ENCODE measurements at regions not wholly inside any gene's neighbourhood (a gene's known extent, or its start where the extent isn't known, plus 50 kb on each side); places are given as distances from the start of the nearest gene placed in this dataset.

- TF ChIP-seq ZBED1 (IDR thresholded peaks at IDR 0.05): no peak
- peak; percentile 85 for TF ChIP-seq ZNF76 (CRISPR knock-in tag; IDR thresholded peaks at IDR 0.05; ENCODE audit: borderline replicate concordance)
- TF ChIP-seq ZBTB12 (CRISPR knock-in tag; IDR thresholded peaks at IDR 0.05): peak; percentile 65
- TF ChIP-seq TFE3 (CRISPR knock-in tag; IDR thresholded peaks at IDR 0.05): no peak
- TF ChIP-seq SMAD1 (IDR thresholded peaks at IDR 0.05; ENCODE audit: low read depth, low read length, partially characterized antibody): no peak
- TF ChIP-seq CC2D1A (IDR thresholded peaks at IDR 0.05): no peak
- peak; percentile 75 for TF ChIP-seq ZNF644 (tag; IDR thresholded peaks at IDR 0.05; ENCODE audit: low read depth)
- no peak for TF ChIP-seq MITF (IDR thresholded peaks at IDR 0.05)
- no peak for TF ChIP-seq BRD9 (IDR thresholded peaks at IDR 0.05; ENCODE audit: low read depth, partially characterized antibody)
- no peak for TF ChIP-seq CHD4 (IDR thresholded peaks at IDR 0.05; ENCODE audit: insufficient read depth, insufficient replicate concordance, low read depth, low read length, poor library complexity, severe bottlenecking)
- no peak for TF ChIP-seq E2F3 (CRISPR knock-in tag; IDR thresholded peaks at IDR 0.05)
- no peak for TF ChIP-seq HDAC8 (tag; IDR thresholded peaks at IDR 0.05)
- peak; percentile 17; the same call in 1 of the 2 replicates for TF ChIP-seq RFX7 (CRISPR knock-in tag; IDR thresholded peaks at IDR 0.05)
- peak; percentile 74; the same call in 1 of the 2 replicates for TF ChIP-seq CREB3 (tag; conservative IDR thresholded peaks at IDR 0.05; ENCODE audit: low read depth)
- no peak for TF ChIP-seq TCF7L2 (IDR thresholded peaks at IDR 0.05; ENCODE audit: low read depth, low read length)
- TF ChIP-seq TAF15 (IDR thresholded peaks at IDR 0.05; ENCODE audit: low read depth, low read length): no peak
- TF ChIP-seq THAP7 (CRISPR knock-in tag; IDR thresholded peaks at IDR 0.05): no peak
- no peak for TF ChIP-seq SFPQ (IDR thresholded peaks at IDR 0.05; ENCODE audit: low read depth, low read length)
- TF ChIP-seq RBM14 (IDR thresholded peaks at IDR 0.05; ENCODE audit: borderline replicate concordance, insufficient read depth, low read depth, low read length): no peak
- TF ChIP-seq ILK (tag; IDR thresholded peaks at IDR 0.05; ENCODE audit: borderline replicate concordance, low read depth): no peak
Measured at GRCh38 chr5:173778152-173778782, 109.9 kb upstream of the CPEB4 start (continued).

Data from K562 (cell line).